ENCODE measurements at regions not wholly inside any gene's neighbourhood (a gene's known extent, or its start where the extent isn't known, plus 50 kb on each side); places are given as distances from the start of the nearest gene placed in this dataset.

GRCh38 chr6:165968408-165968807 is 199.2 kb downstream of the TBXT start:
- in situ Hi-C loops (cut with MboI): no loop called here
- Histone ChIP-seq H3K9ac (no peak overlapping the region), H2AFZ (no peak overlapping the region), H3K4me1 (ENCODE audit: insufficient read depth) (no peaks in the 10 kb centered on the region), H3K4me2 (ENCODE audit: unreplicated experiment) (no peak overlapping the region), H3K79me2 (ENCODE audit: insufficient read depth) (no peaks in the 10 kb centered on the region), H3K27ac (no peak overlapping the region), H4K20me1 (ENCODE audit: insufficient read depth) (no peaks in the 10 kb centered on the region), H3K27me3 (replicated peaks; ENCODE audit: insufficient read depth) (no peaks in the 10 kb centered on the region), H3K9me3 (ENCODE audit: low read depth) (no peaks in the 10 kb centered on the region), H3K36me3 (ENCODE audit: low read depth) (no peaks in the 10 kb centered on the region), H3K9me2 (ENCODE audit: insufficient read depth) (no peaks in the 10 kb centered on the region), H3K4me3 (no peak overlapping the region), H3F3A (ENCODE audit: insufficient read depth) (no peaks in the 10 kb centered on the region)
- peak; percentile 20 for DNase-seq
- 74 to 75% methylated on average over 3 of the region's 3 CpGs for WGBS, 2 experiments (ENCODE audit: low coverage in 1 of 2, low lambda C conversion rate in 2 of 2, missing lambda C conversion rate in 2 of 2)
- TF ChIP-seq EZH2phosphoT487 (IDR thresholded peaks at IDR 0.05; ENCODE audit: insufficient read depth, low read depth) (no peak), EZH2 (IDR thresholded peaks at IDR 0.05; ENCODE audit: insufficient read depth, poor library complexity, severe bottlenecking) (no peak)

GRCh38 chr6:165967810-165968407 is 199.7 kb downstream of the TBXT start:
- Histone ChIP-seq H3K9ac (no peak overlapping the region), H3K4me2 (ENCODE audit: unreplicated experiment) (no peak overlapping the region), H3K79me2 (ENCODE audit: insufficient read depth) (no peaks in the 10 kb centered on the region), H3K27ac (no peak overlapping the region), H4K20me1 (ENCODE audit: insufficient read depth) (no peaks in the 10 kb centered on the region), H3F3A (ENCODE audit: insufficient read depth) (no peaks in the 10 kb centered on the region), H2AFZ (no peak overlapping the region), H3K27me3 (replicated peaks; ENCODE audit: insufficient read depth) (no peaks in the 10 kb centered on the region), H3K9me2 (ENCODE audit: insufficient read depth) (no peaks in the 10 kb centered on the region), H3K36me3 (ENCODE audit: low read depth) (no peaks in the 10 kb centered on the region), H3K9me3 (ENCODE audit: low read depth) (no peaks in the 10 kb centered on the region), H3K4me1 (ENCODE audit: insufficient read depth) (no peaks in the 10 kb centered on the region), H3K4me3 (no peak overlapping the region)
- in situ Hi-C loops (cut with MboI): no loop called here
- peak; percentile 43 for DNase-seq
- TF ChIP-seq EZH2 (IDR thresholded peaks at IDR 0.05; ENCODE audit: insufficient read depth, poor library complexity, severe bottlenecking) (no peak), EZH2phosphoT487 (IDR thresholded peaks at IDR 0.05; ENCODE audit: insufficient read depth, low read depth) (no peak)
- WGBS, 2 experiments (ENCODE audit: low coverage in 1 of 2, low lambda C conversion rate in 2 of 2, missing lambda C conversion rate in 2 of 2): 60 to 61% methylated on average over 5 of the region's 5 CpGs

- WGBS, 2 experiments (ENCODE audit: low coverage in 1 of 2, low lambda C conversion rate in 2 of 2, missing lambda C conversion rate in 2 of 2): 42 to 49% methylated on average over 5 to 6 of the region's 6 CpGs
- Histone ChIP-seq H4K20me1 (ENCODE audit: insufficient read depth) (no peaks in the 10 kb centered on the region), H3K4me1 (ENCODE audit: insufficient read depth) (no peaks in the 10 kb centered on the region), H3F3A (ENCODE audit: insufficient read depth) (no peaks in the 10 kb centered on the region), H3K79me2 (ENCODE audit: insufficient read depth) (no peaks in the 10 kb centered on the region), H3K9ac (no peak overlapping the region), H3K27me3 (replicated peaks; ENCODE audit: insufficient read depth) (no peaks in the 10 kb centered on the region), H3K4me3 (no peak overlapping the region), H3K4me2 (ENCODE audit: unreplicated experiment) (no peak overlapping the region), H3K36me3 (ENCODE audit: low read depth) (no peaks in the 10 kb centered on the region), H3K27ac (no peak overlapping the region), H3K9me3 (ENCODE audit: low read depth) (no peaks in the 10 kb centered on the region), H3K9me2 (ENCODE audit: insufficient read depth) (no peaks in the 10 kb centered on the region), H2AFZ (no peak overlapping the region)
- TF ChIP-seq EZH2phosphoT487 (IDR thresholded peaks at IDR 0.05; ENCODE audit: insufficient read depth, low read depth) (no peak), EZH2 (IDR thresholded peaks at IDR 0.05; ENCODE audit: insufficient read depth, poor library complexity, severe bottlenecking) (no peak)
- DNase-seq: no peak
- in situ Hi-C loops (cut with MboI): no loop called here
Measured at GRCh38 chr6:165963750-165964149, 203.9 kb downstream of the TBXT start.

- no peak overlapping the region for H2AFZ ChIP-seq
- no peaks in the 10 kb centered on the region for H4K20me1 ChIP-seq (ENCODE audit: insufficient read depth)
- 54 to 64% methylated on average over 7 of the region's 7 CpGs for WGBS, 2 experiments (ENCODE audit: low coverage in 1 of 2, low lambda C conversion rate in 2 of 2, missing lambda C conversion rate in 2 of 2)
- no peaks in the 10 kb centered on the region for H3K27me3 ChIP-seq (replicated peaks; ENCODE audit: insufficient read depth)
- H3K9me2 ChIP-seq (ENCODE audit: insufficient read depth): no peaks in the 10 kb centered on the region
- no peaks in the 10 kb centered on the region for H3K9me3 ChIP-seq (ENCODE audit: low read depth)
- no peak overlapping the region for H3K4me2 ChIP-seq (ENCODE audit: unreplicated experiment)
- no peaks in the 10 kb centered on the region for H3F3A ChIP-seq (ENCODE audit: insufficient read depth)
- no peak overlapping the region for H3K27ac ChIP-seq
- TF ChIP-seq EZH2 (IDR thresholded peaks at IDR 0.05; ENCODE audit: insufficient read depth, poor library complexity, severe bottlenecking) (no peak), EZH2phosphoT487 (IDR thresholded peaks at IDR 0.05; ENCODE audit: insufficient read depth, low read depth) (no peak)
- H3K4me3 ChIP-seq: no peak overlapping the region
- H3K4me1 ChIP-seq (ENCODE audit: insufficient read depth): no peaks in the 10 kb centered on the region
- in situ Hi-C loops (cut with MboI): no loop called here
- no peaks in the 10 kb centered on the region for H3K36me3 ChIP-seq (ENCODE audit: low read depth)
- no peaks in the 10 kb centered on the region for H3K79me2 ChIP-seq (ENCODE audit: insufficient read depth)
- DNase-seq: no peak
- no peak overlapping the region for H3K9ac ChIP-seq
Measured at GRCh38 chr6:165962366-165962765, 205.3 kb downstream of the TBXT start.

- Histone ChIP-seq H3K4me3 (no peak overlapping the region), H3K4me2 (ENCODE audit: unreplicated experiment) (no peak overlapping the region), H3K9me2 (ENCODE audit: insufficient read depth) (no peaks in the 10 kb centered on the region), H3K27me3 (replicated peaks; ENCODE audit: insufficient read depth) (no peaks in the 10 kb centered on the region), H3K36me3 (ENCODE audit: low read depth) (no peaks in the 10 kb centered on the region), H3K9ac (no peak overlapping the region), H3F3A (ENCODE audit: insufficient read depth) (no peaks in the 10 kb centered on the region), H2AFZ (no peak overlapping the region), H4K20me1 (ENCODE audit: insufficient read depth) (no peaks in the 10 kb centered on the region), H3K79me2 (ENCODE audit: insufficient read depth) (no peaks in the 10 kb centered on the region), H3K9me3 (ENCODE audit: low read depth) (no peaks in the 10 kb centered on the region), H3K4me1 (ENCODE audit: insufficient read depth) (no peaks in the 10 kb centered on the region), H3K27ac (no peak overlapping the region)
- TF ChIP-seq EZH2phosphoT487 (IDR thresholded peaks at IDR 0.05; ENCODE audit: insufficient read depth, low read depth) (no peak), EZH2 (IDR thresholded peaks at IDR 0.05; ENCODE audit: insufficient read depth, poor library complexity, severe bottlenecking) (no peak)
- no peak for DNase-seq
- WGBS, 2 experiments (ENCODE audit: low coverage in 1 of 2, low lambda C conversion rate in 2 of 2, missing lambda C conversion rate in 2 of 2): 73 to 81% methylated on average over 12 of the region's 12 CpGs
- in situ Hi-C loops (cut with MboI): no loop called here
Measured at GRCh38 chr6:165961233-165961632, 206.4 kb downstream of the TBXT start.
